Stimulated activated CD4-positive, alpha-beta T cell treated with anti-CD3 and anti-CD28 coated beads, Interleukin-15, amount 100 ng/mL, for 1 hour (primary cell): ENCODE measurements at regions not wholly inside any gene's neighbourhood (a gene's known extent, or its start where the extent isn't known, plus 50 kb on each side); places are given as distances from the start of the nearest gene placed in this dataset.
"Not testable (repeated sequence)": the region's sequence is repeated elsewhere in the genome, so short reads cannot be mapped to it uniquely, and the experiment has no call there.

Experiments used
- DNase-seq, 2 donors: peaks; one replicate each; pipeline ENCODE4 v3.0.0-alpha.2; 2020; ENCODE audit warnings: low read depth in 1 of 2, low spot score in 1 of 2

GRCh38 chr20:56914532-56914931, 285.4 kb downstream of the TFAP2C start:
- no peak for DNase-seq

GRCh38 chr20:56916345-56916622, 287.2 kb downstream of the TFAP2C start:
- DNase-seq: no peak

GRCh38 chr20:56920041-56920440, 290.9 kb downstream of the TFAP2C start:
- not testable (repeated sequence) for DNase-seq

- DNase-seq: no peak
Observed at GRCh38 chr20:56922497-56922896, 293.4 kb downstream of the TFAP2C start.

- DNase-seq: no peak
Observed at GRCh38 chr20:56924292-56925081, 295.4 kb downstream of the TFAP2C start.

GRCh38 chr20:56925082-56925830, 296.1 kb downstream of the TFAP2C start:
- no peak for DNase-seq

GRCh38 chr20:56925831-56926170, 296.7 kb downstream of the TFAP2C start:
- no peak for DNase-seq

- DNase-seq: no peak
Observed at GRCh38 chr20:56926501-56926900, 297.4 kb downstream of the TFAP2C start.

- DNase-seq: no peak
Observed at GRCh38 chr20:56927127-56927526, 298.0 kb downstream of the TFAP2C start.

GRCh38 chr20:56928007-56928406, 298.9 kb downstream of the TFAP2C start:
- no peak for DNase-seq

GRCh38 chr20:56929606-56930005, 300.5 kb downstream of the TFAP2C start:
- no peak for DNase-seq

GRCh38 chr20:56930876-56931275, 301.8 kb downstream of the TFAP2C start:
- no peak for DNase-seq

GRCh38 chr20:56932575-56933330, 303.6 kb downstream of the TFAP2C start:
- DNase-seq: no peak

- DNase-seq: no peak
Observed at GRCh38 chr20:56933331-56933698, 304.2 kb downstream of the TFAP2C start.

GRCh38 chr20:56934888-56935287, 305.8 kb downstream of the TFAP2C start:
- DNase-seq: no peak

GRCh38 chr20:56940466-56940865, 311.4 kb downstream of the TFAP2C start:
- DNase-seq: no peak

GRCh38 chr20:56941101-56941686, 312.1 kb downstream of the TFAP2C start:
- DNase-seq: no peak

GRCh38 chr20:56943946-56944945, 315.1 kb downstream of the TFAP2C start:
- no peak for DNase-seq

- DNase-seq: no peak
Observed at GRCh38 chr20:56945057-56945456, 316.0 kb downstream of the TFAP2C start.

- no peak for DNase-seq
Observed at GRCh38 chr20:56945901-56946300, 316.8 kb downstream of the TFAP2C start.

- no peak for DNase-seq
Observed at GRCh38 chr20:56949318-56949717, 317.1 kb downstream of the BMP7 start.
